HG02981 (cell line): ENCODE measurements at regions not wholly inside any gene's neighbourhood (a gene's known extent, or its start where the extent isn't known, plus 50 kb on each side); places are given as distances from the start of the nearest gene placed in this dataset.

ENCODE experiments used
- ATAC-seq: cut with Tn5 transposase; IDR thresholded peaks from one replicate; pipeline ENCODE4 v1.9.1; 2021; ENCODE audit warnings: mild to moderate bottlenecking, moderate library complexity; ENCODE audit not compliant: unreplicated experiment

- ATAC-seq: no peak
These were observed 251.8 kb upstream of the SLIT2 start for GRCh38 chr4:19999775-20000414.

- no peak for ATAC-seq
These were observed 252.4 kb upstream of the SLIT2 start for GRCh38 chr4:19999276-19999675.

- no peak for ATAC-seq
These were observed 258.5 kb upstream of the SLIT2 start for GRCh38 chr4:19993242-19993641.

- ATAC-seq: no peak
These were observed 259.1 kb upstream of the SLIT2 start for GRCh38 chr4:19992471-19993093.

- no peak for ATAC-seq
These were observed 264.0 kb upstream of the SLIT2 start for GRCh38 chr4:19987746-19988145.

GRCh38 chr4:19983072-19983471, 268.6 kb upstream of the SLIT2 start:
- no peak for ATAC-seq

GRCh38 chr4:19982556-19982955, 269.1 kb upstream of the SLIT2 start:
- no peak for ATAC-seq

GRCh38 chr4:19971829-19972228, 279.9 kb upstream of the SLIT2 start:
- ATAC-seq: no peak

- no peak for ATAC-seq
These were observed 282.2 kb upstream of the SLIT2 start for GRCh38 chr4:19969492-19969891.

- ATAC-seq: no peak
These were observed 290.6 kb upstream of the SLIT2 start for GRCh38 chr4:19961091-19961490.

GRCh38 chr4:19958848-19959247, 292.9 kb upstream of the SLIT2 start:
- ATAC-seq: no peak

- no peak for ATAC-seq
These were observed 304.4 kb upstream of the SLIT2 start for GRCh38 chr4:19947349-19947748.

- ATAC-seq: no peak
These were observed 305.7 kb upstream of the SLIT2 start for GRCh38 chr4:19945979-19946380.

GRCh38 chr4:19945501-19945900, 306.2 kb upstream of the SLIT2 start:
- no peak for ATAC-seq

- no peak for ATAC-seq
These were observed 306.9 kb upstream of the SLIT2 start for GRCh38 chr4:19944806-19945205.

GRCh38 chr4:19944251-19944650, 307.5 kb upstream of the SLIT2 start:
- ATAC-seq: no peak

GRCh38 chr4:19941434-19941833, 310.3 kb upstream of the SLIT2 start:
- no peak for ATAC-seq

- ATAC-seq: no peak
These were observed 310.8 kb upstream of the SLIT2 start for GRCh38 chr4:19940861-19941260.

- ATAC-seq: no peak
These were observed 315.2 kb upstream of the SLIT2 start for GRCh38 chr4:19936476-19936875.

GRCh38 chr4:19930742-19931141, 321.0 kb upstream of the SLIT2 start:
- ATAC-seq: no peak

GRCh38 chr4:19927381-19927780, 324.3 kb upstream of the SLIT2 start:
- no peak for ATAC-seq

GRCh38 chr4:19925516-19925915, 326.2 kb upstream of the SLIT2 start:
- ATAC-seq: no peak

GRCh38 chr4:19924761-19925160, 326.9 kb upstream of the SLIT2 start:
- ATAC-seq: no peak
